ENCODE measurements at regions not wholly inside any gene's neighbourhood (a gene's known extent, or its start where the extent isn't known, plus 50 kb on each side); places are given as distances from the start of the nearest gene placed in this dataset.

DNA sequence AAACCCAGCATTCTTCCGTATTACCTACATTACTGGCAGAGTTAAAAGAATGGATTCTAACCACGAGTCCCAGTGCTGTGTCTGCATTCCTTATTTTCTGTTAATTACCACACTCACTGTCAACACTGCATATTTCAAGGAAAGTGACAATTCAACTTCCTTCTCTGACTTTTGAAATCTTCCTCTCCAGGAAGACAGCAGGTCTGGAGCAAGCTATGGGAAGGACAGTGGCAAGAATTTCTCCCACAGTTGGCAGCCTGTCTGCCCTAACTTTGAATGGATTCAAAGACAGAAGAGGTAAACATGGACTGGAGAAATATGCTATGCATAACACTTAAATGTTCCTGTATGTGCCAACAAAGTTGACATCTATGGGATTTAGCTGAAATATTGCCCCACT is 700.5 kb upstream of the CHAC2 start:
- no peak for TF ChIP-seq CTCF (IDR thresholded peaks at IDR 0.05; ENCODE audit: low read depth, low read length)

DNA sequence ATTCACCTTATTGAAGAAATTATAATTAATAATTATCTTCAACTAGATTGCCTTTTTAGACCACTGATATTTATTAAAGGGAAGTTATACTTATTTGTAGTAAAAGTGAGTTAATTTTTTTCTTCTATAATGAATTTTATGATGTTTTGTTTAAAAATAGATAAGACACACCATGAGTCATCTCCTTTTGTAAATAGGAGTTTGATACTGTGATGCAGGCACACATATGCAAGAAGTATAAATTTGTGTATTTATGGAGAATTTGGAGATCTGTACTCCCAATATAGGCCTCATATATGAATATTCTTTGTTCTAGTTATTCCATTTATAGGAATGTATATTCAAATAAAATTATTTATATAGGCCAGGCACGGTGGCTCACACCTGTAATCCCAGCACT is 703.5 kb upstream of the CHAC2 start:
- no peak for TF ChIP-seq CTCF (IDR thresholded peaks at IDR 0.05; ENCODE audit: low read depth, low read length)

More for the DNA sequence above, 700.5 kb upstream of the CHAC2 start:
- H3K4me3 ChIP-seq (ENCODE audit: low read depth, low read length) = no peak overlapping the region

DNA sequence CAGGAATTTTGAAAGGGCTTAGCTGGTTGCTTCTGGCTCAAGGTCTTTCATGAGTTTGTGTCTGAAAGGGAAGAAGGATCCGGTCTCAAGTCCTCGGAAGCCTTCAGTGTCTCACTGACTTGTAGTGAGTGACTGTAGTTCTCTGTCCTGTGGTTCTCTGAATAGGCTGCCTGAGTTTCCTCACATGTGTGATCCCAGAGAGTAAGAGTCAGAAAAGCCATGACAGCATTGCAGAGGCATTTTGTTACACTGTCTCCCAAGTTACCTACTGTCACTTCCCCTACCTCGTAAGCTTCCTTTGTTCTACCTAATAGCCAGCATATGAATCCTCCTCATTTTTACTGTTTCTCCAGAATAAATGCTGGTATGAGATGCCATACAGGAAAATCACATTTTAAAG is 709.1 kb upstream of the CHAC2 start:
- H3K4me3 ChIP-seq (ENCODE audit: low read depth, low read length) = no peak overlapping the region
- TF ChIP-seq CTCF (IDR thresholded peaks at IDR 0.05; ENCODE audit: low read depth, low read length) = no peak

More for the DNA sequence above, 703.5 kb upstream of the CHAC2 start:
- H3K4me3 ChIP-seq (ENCODE audit: low read depth, low read length) = no peak overlapping the region

DNA sequence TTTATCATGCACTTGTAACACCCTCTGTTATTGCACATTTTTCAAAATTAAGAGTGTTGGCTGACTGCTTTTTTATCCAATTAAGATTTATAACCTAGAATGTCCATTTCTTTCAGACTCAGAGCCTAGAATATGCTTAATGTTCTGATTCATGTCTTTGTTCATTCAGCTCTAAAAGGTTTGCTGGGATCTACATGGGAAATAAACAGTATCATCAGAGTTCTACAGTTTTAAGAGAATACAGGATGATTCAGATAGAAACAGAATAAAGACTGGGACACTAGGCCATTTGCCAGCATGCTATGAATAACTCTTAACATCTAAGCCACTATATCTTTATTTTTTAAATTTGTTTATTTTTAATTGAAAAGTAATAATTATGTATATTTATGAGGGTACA is 713.7 kb upstream of the CHAC2 start:
- no peak overlapping the region for H3K4me3 ChIP-seq (ENCODE audit: low read depth, low read length)
- no peak for TF ChIP-seq CTCF (IDR thresholded peaks at IDR 0.05; ENCODE audit: low read depth, low read length)

DNA sequence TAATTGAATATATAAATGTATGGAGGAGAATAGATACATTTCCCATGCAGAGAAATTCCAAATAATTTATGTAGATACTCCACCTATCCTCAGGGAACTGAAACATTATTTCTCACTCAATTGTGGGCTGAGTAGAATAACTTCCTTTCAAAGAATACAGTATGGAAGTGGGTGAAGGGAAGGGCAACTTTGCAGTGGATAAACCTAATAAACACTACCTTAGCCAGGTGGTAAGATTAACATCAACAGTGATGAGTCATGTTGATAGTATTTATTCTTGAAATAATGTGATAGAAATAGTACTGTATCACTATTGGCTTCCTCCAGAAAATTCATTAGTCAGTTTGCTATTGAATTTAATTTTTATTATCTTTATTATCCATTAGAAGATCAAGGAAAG is 716.4 kb upstream of the CHAC2 start:
- no peak for TF ChIP-seq CTCF (IDR thresholded peaks at IDR 0.05; ENCODE audit: low read depth, low read length)
- no peak overlapping the region for H3K4me3 ChIP-seq (ENCODE audit: low read depth, low read length)

DNA sequence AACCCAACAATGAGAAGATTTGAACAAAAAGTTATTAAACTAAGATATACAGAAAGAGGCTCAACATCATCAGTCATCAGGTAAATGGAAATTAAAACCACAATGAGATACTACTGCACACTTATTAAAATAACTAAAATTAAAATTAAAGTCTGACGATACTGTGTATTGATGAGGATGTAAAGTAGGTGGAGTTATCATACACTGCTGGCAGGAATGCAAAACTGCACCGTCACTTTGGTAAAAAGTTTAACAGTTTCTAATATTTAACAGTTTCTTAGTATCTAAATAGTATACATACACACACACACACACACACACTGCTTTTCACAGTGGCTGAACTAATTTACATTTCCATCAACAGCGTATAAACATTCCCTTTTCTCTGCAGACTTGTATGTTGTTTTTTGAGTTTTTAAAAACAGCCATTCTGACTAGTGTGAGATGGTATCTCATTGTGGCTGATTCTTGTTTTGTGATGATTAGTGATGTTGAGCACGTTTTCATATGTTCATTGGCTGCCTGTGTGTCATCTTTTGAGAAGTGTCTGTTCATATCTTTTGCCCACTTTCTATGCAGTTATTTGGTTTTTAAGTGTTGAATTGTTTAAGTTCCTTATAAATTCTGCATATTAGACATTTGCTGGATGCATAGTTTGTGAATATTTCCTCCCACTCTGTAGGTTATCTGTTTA is 726.9 kb upstream of the CHAC2 start:
- no peak overlapping the region for H3K4me3 ChIP-seq (ENCODE audit: low read depth, low read length)
- TF ChIP-seq CTCF (IDR thresholded peaks at IDR 0.05; ENCODE audit: low read depth, low read length) = no peak

DNA sequence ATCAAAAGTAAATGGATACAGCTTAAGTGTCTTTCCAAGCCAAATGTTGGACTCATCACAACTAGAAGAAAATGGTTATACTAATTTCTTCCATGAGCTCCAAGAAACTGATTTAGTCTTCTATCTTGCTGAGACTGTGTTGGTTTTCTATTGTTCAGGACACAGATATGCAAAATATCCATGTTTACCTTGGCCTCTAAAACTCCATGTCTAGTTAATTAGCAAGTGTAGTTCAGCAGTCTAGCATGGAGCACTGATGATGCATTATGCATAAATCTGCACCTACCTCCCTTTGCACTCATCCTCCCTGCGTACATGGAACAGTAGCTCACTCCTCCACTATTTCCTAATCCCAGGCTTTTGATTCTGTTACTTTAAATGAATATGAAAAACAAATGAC is 731.4 kb upstream of the CHAC2 start:
- no peak overlapping the region for H3K4me3 ChIP-seq (ENCODE audit: low read depth, low read length)
- TF ChIP-seq CTCF (IDR thresholded peaks at IDR 0.05; ENCODE audit: low read depth, low read length) = no peak
